SK-N-SH treated with all-trans-retinoic acid at 6 μM for 48 hours (cell line): ENCODE measurements at regions not wholly inside any gene's neighbourhood (a gene's known extent, or its start where the extent isn't known, plus 50 kb on each side); places are given as distances from the start of the nearest gene placed in this dataset.
"Not testable (repeated sequence)": the region's sequence is repeated elsewhere in the genome, so short reads cannot be mapped to it uniquely, and the experiment has no call there.

Source experiments
- ATAC-seq: fragments of 200-7000 bp; cut with Tn5 transposase; 3 replicates; pipeline ENCODE4 v1.9.1; 2020; ENCODE audit warnings: mild to moderate bottlenecking, moderate library complexity
- CSRNP3 ChIP-seq: fragments of 250-450 bp; sonication (Bioruptor Pico); IDR thresholded peaks from 2 replicates; pipeline ENCODE4 v1.5.1; 2021; ENCODE audit warnings: mild to moderate bottlenecking, moderate library complexity
- ESRRG ChIP-seq: fragments of 250-450 bp; sonication (Bioruptor Pico); IDR thresholded peaks from 2 replicates; pipeline ENCODE4 v1.6.1; 2021; ENCODE audit warnings: mild to moderate bottlenecking
- OSR1 ChIP-seq: fragments of 250-450 bp; sonication (Bioruptor Pico); IDR thresholded peaks from 2 replicates; pipeline ENCODE4 v1.8.0; 2022; ENCODE audit warnings: moderate library complexity, mild to moderate bottlenecking, inconsistent platforms
- POU6F1 ChIP-seq: fragments of 250-450 bp; sonication (Bioruptor Pico); IDR thresholded peaks from 2 replicates; pipeline ENCODE4 v1.8.0; 2021; ENCODE audit warnings: low read depth, mild to moderate bottlenecking, moderate library complexity, borderline replicate concordance
- RARB ChIP-seq: fragments of 250-450 bp; sonication (Bioruptor Pico); IDR thresholded peaks from 2 replicates; pipeline ENCODE4 v1.8.0; 2021; ENCODE audit warnings: mild to moderate bottlenecking, moderate library complexity
- SNAI2 ChIP-seq: fragments of 250-450 bp; sonication (Bioruptor Pico); IDR thresholded peaks from 2 replicates; pipeline ENCODE4 v1.5.0; 2020; ENCODE audit warnings: mild to moderate bottlenecking, moderate library complexity
- TOX ChIP-seq: fragments of 250-450 bp; sonication (Bioruptor Pico); IDR thresholded peaks from 2 replicates; pipeline ENCODE4 v1.8.0; 2021; ENCODE audit warnings: mild to moderate bottlenecking, moderate library complexity, borderline replicate concordance
- ZC3H10 ChIP-seq: fragments of 250-450 bp; sonication (Bioruptor Pico); IDR thresholded peaks from 2 replicates; pipeline ENCODE4 v1.5.1; 2021; ENCODE audit warnings: mild to moderate bottlenecking, moderate library complexity
- ZFP30 ChIP-seq: fragments of 450-650 bp; formaldehyde crosslinking; IDR thresholded peaks from 2 replicates; pipeline ENCODE4 v1.5.0; 2022; ENCODE audit warnings: mild to moderate bottlenecking, moderate library complexity
- ZNF565 ChIP-seq: fragments of 450-650 bp; formaldehyde crosslinking; conservative IDR thresholded peaks from 2 replicates; pipeline ENCODE4 v1.5.0; 2020; ENCODE audit warnings: low read depth, mild to moderate bottlenecking, moderate library complexity
- ZNF70 ChIP-seq: fragments of 450-650 bp; formaldehyde crosslinking; IDR thresholded peaks from 2 replicates; pipeline ENCODE4 v1.5.0; 2020; ENCODE audit warnings: mild to moderate bottlenecking, moderate library complexity
- ZNF8 ChIP-seq: fragments of 450-650 bp; formaldehyde crosslinking; IDR thresholded peaks from 2 replicates; pipeline ENCODE4 v1.5.0; 2020; ENCODE audit warnings: mild to moderate bottlenecking, moderate library complexity
- TF ChIP-seq, protein P1 (sequence below): fragments of 250-450 bp; sonication (Bioruptor Pico); IDR thresholded peaks from 2 replicates; pipeline ENCODE4 v1.5.0; 2020; ENCODE audit warnings: mild to moderate bottlenecking, moderate library complexity
- TF ChIP-seq, protein P2 (sequence below): fragments of 250-450 bp; sonication (Bioruptor Pico); IDR thresholded peaks from 2 replicates; pipeline ENCODE4 v1.8.0; 2020; ENCODE audit warnings: mild to moderate bottlenecking, moderate library complexity, borderline replicate concordance

- TF ChIP-seq CSRNP3 (CRISPR knock-in tag) = no peak
- no peak for TF ChIP-seq ZNF565 (CRISPR knock-in tag)
- TF ChIP-seq ZNF8 (CRISPR knock-in tag) = no peak
- TF ChIP-seq ESRRG = no peak
Measured at GRCh38 chr15:36185845-36186244, 393.6 kb upstream of the CDIN1 start (continued).

DNA sequence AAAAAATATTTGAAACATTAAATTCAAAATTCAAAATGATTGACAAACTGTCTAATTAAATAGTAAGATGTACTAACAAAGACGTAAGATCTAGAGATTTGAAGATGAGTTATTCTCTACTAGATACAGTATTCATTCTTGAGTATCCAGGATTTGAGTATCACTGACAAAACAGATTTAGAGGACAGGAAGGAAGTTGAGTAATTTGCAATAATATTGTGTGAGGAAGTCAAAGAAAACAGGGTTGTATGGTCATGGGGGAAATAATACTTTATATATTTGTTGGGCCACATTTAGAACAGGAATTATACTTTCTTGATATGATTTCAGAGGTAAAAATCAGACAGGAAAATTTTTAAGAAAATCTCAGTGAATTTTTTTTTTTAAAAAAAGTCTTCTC is 393.1 kb upstream of the CDIN1 start:
- no peak for ATAC-seq
- no peak for TF ChIP-seq ZFP30 (CRISPR knock-in tag)
- TF ChIP-seq ZNF70 (CRISPR knock-in tag) = no peak
- no peak for TF ChIP-seq ZNF8 (CRISPR knock-in tag)
- TF ChIP-seq TOX (CRISPR knock-in tag) = no peak
- TF ChIP-seq, protein P1, sequence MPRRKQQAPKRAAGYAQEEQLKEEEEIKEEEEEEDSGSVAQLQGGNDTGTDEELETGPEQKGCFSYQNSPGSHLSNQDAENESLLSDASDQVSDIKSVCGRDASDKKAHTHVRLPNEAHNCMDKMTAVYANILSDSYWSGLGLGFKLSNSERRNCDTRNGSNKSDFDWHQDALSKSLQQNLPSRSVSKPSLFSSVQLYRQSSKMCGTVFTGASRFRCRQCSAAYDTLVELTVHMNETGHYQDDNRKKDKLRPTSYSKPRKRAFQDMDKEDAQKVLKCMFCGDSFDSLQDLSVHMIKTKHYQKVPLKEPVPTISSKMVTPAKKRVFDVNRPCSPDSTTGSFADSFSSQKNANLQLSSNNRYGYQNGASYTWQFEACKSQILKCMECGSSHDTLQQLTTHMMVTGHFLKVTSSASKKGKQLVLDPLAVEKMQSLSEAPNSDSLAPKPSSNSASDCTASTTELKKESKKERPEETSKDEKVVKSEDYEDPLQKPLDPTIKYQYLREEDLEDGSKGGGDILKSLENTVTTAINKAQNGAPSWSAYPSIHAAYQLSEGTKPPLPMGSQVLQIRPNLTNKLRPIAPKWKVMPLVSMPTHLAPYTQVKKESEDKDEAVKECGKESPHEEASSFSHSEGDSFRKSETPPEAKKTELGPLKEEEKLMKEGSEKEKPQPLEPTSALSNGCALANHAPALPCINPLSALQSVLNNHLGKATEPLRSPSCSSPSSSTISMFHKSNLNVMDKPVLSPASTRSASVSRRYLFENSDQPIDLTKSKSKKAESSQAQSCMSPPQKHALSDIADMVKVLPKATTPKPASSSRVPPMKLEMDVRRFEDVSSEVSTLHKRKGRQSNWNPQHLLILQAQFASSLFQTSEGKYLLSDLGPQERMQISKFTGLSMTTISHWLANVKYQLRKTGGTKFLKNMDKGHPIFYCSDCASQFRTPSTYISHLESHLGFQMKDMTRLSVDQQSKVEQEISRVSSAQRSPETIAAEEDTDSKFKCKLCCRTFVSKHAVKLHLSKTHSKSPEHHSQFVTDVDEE (CRISPR knock-in tag) = no peak

DNA sequence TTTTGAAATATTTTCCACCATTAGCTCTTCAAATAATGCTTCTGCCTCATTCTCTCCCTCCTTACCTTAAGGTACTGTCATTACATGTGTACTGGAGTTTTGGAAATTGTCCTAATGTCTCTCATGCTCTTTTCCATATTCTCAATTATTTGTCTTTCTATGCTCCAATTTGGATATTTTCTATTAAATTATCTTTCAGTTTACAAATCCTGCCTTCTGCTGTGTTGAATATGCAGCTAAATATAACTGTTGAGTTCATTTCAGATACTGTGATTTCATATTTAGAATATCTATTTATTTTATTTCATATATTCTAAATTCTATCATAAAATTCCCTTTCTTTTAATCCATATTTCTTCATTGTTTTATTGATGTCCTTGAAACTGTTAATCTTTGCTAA is 388.0 kb upstream of the CDIN1 start:
- no peak for ATAC-seq
- TF ChIP-seq CSRNP3 (CRISPR knock-in tag) (no peak), ZC3H10 (CRISPR knock-in tag) (no peak), OSR1 (no peak), ZFP30 (CRISPR knock-in tag) (peak; percentile 94)
- TF ChIP-seq, protein P2, sequence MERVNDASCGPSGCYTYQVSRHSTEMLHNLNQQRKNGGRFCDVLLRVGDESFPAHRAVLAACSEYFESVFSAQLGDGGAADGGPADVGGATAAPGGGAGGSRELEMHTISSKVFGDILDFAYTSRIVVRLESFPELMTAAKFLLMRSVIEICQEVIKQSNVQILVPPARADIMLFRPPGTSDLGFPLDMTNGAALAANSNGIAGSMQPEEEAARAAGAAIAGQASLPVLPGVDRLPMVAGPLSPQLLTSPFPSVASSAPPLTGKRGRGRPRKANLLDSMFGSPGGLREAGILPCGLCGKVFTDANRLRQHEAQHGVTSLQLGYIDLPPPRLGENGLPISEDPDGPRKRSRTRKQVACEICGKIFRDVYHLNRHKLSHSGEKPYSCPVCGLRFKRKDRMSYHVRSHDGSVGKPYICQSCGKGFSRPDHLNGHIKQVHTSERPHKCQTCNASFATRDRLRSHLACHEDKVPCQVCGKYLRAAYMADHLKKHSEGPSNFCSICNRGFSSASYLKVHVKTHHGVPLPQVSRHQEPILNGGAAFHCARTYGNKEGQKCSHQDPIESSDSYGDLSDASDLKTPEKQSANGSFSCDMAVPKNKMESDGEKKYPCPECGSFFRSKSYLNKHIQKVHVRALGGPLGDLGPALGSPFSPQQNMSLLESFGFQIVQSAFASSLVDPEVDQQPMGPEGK = no peak
- TF ChIP-seq, protein P1 (CRISPR knock-in tag) = no peak

GRCh38 chr15:36195361-36196007 is 383.9 kb upstream of the CDIN1 start:
- not testable (repeated sequence) for ATAC-seq

DNA sequence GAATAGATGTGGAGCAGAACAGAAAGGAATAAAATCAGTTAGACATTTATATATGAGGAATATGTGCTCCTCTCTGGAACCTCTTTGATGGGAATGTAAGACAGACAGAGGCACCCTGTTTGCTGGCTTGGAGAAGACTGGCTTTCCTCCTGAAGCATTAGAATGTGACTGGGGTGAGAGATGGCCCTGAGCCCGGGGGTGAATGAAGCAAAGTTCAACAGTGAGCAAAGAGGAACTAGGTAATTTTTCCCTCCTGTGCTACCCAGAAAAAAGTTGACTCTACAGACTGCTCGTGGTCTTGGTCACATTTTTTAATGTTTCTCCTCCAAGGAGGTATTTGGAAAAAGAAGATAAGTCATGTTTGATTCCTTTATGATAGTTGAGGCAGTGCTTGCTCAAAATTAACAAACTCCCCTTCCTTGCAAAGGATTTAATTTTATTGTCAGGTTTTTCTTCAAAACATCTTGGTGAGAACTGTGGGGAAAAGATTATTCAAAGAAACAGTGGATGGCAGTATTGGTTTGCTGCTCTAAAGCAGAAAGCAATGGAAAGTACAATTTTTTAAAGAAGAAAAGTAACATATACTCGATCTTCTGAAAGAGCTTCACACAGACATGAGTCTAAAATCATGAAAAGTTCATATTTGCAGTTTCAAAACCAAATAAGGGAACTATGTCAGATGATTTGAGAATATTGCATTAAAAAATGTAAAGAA is 370.4 kb upstream of the CDIN1 start:
- ATAC-seq = no peak
- no peak for TF ChIP-seq RARB (CRISPR knock-in tag)
- TF ChIP-seq ZNF565 (CRISPR knock-in tag) = no peak
- no peak for TF ChIP-seq POU6F1 (CRISPR knock-in tag)
- TF ChIP-seq SNAI2 = no peak
- TF ChIP-seq, protein P2 = no peak
- TF ChIP-seq, protein P1 (CRISPR knock-in tag) = no peak
